ENCODE measurements at regions not wholly inside any gene's neighbourhood (a gene's known extent, or its start where the extent isn't known, plus 50 kb on each side); places are given as distances from the start of the nearest gene placed in this dataset.

DNA sequence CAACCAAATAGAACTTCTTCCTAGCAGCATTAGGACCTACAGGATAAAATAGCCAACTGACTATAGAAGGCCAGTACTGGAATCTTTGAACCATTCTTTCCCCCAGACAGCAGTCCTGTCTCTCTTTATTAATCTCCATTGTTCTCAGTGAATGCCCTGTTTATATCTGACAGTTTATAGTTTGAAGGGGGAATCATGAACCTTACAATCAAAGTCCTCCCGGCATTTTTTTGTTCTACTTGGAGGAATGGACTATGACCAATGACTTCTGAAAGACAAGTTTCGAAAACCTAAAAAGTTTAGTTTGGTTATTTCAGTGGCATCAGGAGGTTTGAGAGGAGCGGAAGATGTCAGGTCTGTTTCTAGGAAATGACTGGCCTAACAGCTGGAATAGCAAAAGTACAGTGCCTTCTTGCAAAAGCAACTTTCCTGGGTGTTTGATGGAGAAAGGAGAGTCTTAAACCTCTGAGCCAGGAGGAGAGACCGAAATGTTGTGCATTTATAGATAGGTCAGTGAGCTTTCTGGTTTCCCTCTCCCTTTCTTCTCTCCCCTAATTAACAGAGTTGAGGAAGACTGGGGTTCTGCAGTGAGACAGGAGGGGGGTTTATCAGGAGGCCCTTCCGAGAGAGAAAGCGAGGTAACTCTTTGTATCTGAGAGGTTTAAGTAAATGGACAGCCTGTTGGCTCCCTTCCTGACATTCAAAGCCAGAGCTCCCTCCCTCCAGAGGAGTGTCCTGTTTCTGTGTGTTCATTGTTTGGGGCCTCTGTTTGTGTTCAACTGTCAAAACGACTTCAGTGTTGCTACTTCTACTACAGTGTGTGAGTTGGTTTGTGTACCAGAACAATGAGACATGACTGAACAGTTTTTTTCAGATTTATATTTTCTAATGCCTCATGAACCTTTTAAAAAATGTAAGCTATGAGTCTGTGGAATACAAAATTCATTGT is 383.0 kb upstream of the RARB start:
- DNase-seq (ENCODE audit: low spot score): no peak

DNA sequence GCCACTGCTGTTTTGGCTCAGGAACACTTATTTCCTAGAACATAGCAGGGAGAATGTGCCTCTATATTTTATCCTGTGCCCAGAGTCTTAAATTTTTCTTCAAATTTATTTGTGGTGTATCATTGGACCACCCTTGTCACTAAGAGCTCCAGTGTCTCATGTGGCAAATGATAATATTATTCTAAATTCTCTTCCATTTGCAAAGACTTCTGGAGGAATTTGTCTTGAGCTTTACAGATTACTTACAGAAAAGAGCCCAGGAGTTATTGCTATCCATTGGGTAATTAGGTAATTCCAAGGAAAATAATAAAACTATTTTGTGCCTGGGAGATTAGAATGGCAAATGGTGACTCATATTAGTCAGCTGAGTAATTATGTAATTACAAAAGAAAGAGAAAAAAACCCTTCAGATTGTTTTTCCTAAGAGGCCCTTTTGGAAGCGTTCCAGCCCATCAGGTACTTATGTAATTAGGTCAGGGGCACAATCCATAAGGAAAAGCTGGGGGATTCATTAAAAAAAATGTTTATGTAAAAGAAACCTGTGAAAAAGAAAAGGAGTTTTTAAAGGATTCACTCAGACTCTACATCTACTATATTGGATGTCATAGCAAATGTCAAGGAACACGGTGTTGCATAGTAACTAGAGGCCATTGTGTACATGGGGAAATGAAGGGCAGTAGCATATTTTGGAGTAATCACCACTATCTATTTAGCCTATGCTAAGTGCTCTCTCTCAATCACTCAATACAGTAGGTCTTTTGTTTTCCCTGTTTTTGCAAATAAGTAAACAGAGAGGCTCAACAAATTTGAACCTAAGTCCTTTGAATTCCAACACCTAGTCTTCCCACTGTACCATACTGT is 380.9 kb upstream of the RARB start:
- no peak for DNase-seq (ENCODE audit: low spot score)

DNA sequence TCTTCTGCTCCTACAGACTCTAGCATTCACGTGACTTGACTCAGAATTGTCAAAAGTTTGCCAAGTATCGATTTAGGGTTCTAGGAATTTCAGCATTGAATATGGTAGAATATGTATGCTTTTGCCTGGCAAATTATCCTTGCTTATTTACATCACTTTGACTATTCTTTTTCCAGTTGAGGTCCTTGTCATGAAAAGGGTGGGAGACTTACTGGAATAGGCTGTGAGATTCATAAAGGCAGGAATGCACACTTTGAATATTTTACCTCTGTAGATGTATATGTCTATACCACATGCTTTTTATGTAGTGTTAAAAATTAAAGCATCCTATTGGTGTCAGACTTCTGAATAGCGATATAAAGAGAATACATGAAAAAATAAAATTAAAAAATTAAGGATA is 378.8 kb upstream of the RARB start:
- DNase-seq (ENCODE audit: low spot score): no peak

GRCh38 chr3:25053360-25053759 is 374.7 kb upstream of the RARB start:
- DNase-seq (ENCODE audit: low spot score): no peak

DNA sequence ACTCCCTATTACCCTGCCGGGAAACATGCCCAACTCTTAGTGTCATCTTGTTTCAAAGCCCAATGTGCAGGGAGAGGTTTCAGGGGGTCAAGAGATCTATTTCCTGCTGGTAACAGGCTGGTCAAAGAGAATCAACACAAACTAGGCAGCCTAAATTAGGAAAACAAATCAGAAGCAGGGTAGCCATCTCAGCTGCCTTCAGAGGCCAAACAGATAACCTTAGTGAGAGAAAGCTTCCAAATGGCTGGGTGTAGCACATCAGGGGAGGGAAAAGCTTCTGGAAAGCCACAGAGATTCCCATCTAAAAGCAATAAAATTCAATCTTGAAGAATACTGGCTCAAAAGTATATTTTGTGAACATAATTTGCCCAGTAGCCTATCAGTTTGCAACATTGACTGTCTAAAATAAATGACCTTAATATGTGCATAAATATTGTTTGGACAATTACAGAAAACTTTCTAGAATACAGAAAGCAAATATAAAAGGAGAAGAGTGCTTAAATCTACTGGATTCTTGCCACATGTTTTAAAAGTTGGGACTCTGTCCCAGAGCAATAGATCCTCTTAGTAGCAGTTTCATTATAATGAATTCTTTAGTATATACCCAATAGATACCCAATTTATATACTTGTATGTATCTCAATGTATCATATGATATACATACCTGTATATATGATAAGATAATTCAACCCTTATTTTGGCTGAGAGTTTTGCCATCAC is 371.9 kb upstream of the RARB start:
- DNase-seq (ENCODE audit: low spot score): no peak

DNA sequence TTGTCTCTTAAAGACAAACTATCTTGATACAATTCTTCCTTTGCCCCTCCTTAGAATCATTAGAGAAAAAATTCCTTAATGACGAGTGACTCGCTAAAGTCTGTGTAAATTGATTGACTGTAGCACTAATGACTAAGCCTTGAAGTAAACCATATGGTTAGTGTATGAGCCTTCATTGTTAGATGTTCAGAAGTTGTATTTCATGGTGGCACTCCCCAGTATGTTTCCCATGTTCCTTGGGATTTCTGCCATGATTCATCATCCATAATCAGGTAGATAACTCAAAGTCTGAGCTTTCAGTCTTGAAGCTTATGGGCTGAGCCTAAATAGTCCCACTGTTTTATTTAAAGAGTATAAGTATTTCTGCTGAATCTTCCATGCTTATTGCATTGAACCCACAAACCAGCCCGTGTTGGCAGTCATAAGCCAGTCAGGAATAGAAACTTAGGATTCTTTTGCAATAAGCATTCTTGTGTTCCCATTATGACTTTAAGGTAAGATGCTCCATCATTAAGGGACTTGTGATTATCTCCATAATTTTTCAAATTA is 371.2 kb upstream of the RARB start:
- no peak for DNase-seq (ENCODE audit: low spot score)

DNA sequence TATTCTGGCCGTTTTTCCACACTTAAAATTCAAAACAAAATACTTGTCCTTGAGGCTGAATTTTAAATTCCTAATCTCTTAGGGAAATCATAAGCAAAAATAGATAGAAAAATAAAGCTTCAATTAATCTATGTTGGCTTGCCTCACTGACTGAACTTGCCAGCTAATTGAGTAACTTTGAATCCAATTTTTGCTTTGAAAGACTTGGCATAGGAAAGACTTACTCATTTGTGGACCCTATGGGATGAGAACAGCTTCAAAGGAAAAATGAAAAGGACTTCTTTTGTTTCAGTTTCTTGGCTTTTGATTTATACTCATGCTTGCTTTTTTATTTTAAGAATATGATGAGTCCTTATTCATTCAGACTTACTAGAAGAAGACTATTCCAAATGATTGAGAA is 370.7 kb upstream of the RARB start:
- no peak for DNase-seq (ENCODE audit: low spot score)

DNA sequence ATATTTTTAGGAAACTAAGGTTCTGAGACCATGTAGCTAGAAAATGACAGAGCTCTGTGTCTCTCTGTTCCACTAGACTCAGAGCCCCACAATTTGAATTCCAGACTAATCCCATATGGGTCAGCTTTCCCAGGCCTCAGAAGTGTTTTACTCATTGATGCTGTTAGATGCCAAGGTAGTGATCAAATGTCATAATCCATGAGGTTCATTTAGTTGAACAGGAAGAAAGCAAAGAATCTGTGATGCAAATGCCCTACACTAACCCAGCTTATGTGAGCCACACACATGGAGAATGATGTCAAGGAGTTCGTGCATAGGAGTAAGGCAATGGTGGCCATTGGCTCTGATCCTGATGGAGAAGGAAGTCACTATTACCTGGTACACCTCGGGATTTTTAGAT is 363.4 kb upstream of the RARB start:
- no peak for DNase-seq (ENCODE audit: low spot score)

GRCh38 chr3:25069970-25070369 is 358.1 kb upstream of the RARB start:
- no peak for DNase-seq (ENCODE audit: low spot score)

DNA sequence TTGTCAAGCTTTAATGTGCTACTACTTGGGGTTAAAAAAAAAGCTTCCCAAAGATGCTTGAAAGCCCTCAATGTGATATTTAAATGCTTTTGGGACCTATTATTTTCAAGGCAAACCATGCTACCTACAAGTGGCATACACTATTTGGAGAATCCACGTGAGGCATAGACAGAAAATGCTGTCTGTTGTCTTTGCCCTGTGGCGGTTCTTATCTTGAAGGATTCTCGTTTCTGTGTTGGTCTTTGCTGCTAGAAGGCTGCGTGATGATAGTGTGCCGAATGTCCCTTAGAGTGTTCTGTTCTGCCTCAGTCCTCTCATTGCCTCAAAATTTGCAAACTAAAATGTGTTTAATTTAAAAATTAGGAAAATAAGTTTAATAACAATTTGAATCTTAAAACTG is 356.2 kb upstream of the RARB start:
- DNase-seq (ENCODE audit: low spot score): no peak

GRCh38 chr3:25073423-25073822 is 354.6 kb upstream of the RARB start:
- no peak for DNase-seq (ENCODE audit: low spot score)

DNA sequence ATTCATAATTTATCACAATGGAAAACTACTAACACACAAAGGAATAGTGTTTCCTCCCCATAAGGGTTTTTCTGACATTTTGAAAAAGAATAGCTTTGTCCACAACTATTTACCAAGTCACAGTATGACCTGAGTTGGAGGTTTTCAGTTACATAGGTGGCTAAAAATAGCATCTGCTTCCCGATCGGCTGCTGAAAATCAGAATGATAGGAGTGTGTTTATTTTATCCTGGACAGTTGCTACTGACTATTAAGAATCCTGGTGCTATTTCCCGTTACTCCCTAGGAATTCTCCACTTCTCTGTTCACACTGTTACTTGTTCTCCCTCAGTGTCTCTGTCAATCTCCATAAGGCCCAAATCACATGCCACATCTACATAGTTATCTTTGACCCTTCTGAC is 353.9 kb upstream of the RARB start:
- DNase-seq (ENCODE audit: low spot score): no peak

DNA sequence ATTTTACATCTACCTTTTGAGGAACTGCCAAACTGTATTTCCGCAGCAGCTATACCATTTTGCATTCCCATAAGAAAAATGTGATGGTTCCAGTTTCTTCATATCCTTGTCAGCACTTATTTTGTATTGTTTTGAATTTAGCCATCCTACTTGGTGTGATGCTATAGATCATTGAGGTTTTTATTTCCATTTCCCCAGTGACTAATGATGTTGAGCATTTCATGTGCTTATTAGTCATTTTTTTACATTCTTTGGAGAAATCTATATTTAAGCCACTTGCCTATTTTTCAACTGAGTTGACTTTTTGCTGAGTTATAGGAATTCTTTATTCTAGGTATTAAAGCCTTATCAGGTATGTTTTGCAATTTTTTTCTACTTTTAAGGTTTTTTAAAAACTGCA is 347.6 kb upstream of the RARB start:
- DNase-seq (ENCODE audit: low spot score): no peak

DNA sequence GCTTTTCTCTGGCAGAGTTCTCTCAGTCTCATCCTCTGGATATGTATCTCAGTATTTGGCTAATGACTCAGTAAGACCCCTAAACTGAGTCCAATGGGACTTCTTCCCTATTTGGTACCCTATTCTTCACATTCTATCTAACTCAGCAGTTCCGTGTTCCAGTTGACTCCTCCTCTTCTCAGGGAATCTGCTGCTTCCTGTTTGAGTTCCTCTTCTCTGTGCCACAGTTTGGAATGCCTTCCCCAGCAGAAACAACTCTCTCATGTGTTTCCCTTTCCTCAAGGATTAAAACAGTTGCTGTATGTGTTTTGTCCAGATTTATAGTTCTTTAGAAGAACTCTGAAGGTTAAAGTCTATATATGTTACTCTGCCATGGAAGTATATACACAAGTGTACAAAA is 344.0 kb upstream of the RARB start:
- no peak for DNase-seq (ENCODE audit: low spot score)

DNA sequence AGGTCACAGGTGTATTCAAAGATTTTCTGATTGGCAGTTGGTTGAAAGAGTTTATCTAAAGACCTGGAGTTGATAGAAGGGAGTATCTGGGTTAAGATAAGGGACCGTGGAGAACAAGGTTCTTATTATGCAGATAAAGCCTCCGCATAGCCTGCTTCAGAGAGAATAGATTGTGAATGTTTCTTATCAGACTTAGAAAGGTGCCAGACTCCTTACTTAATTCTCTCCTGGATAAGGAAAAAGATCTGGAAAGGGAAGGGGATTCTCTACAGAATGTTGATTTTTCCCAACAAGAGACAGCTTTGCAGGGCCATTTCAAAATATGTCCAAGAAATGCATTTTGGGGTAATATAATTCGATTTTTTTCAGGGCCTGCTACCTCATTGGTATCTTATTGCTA is 341.3 kb upstream of the RARB start:
- no peak for DNase-seq (ENCODE audit: low spot score)

- DNase-seq (ENCODE audit: low spot score): no peak
Measured at GRCh38 chr3:25088284-25088683, 339.8 kb upstream of the RARB start.

GRCh38 chr3:25090698-25091453 is 337.2 kb upstream of the RARB start:
- DNase-seq (ENCODE audit: low spot score): no peak

DNA sequence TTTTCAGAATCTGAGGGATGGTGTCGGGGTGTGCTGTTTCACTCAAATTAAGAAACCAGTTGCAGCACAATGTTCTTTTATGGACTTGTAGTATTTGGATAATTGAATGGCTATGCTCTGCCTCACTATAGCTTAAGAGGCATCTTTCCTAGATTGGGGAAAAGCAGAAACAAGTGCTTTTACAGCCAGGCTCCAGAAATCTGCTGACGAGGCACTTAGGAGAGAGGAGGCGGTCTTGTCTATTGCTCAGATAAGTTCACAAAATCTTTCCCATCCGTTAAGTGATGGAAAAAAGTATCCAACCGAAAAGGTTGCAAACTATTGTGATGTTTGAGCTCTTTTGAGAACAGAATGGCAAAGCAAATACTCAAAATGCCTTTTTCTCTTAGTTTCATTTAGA is 336.1 kb upstream of the RARB start:
- DNase-seq (ENCODE audit: low spot score): no peak

GRCh38 chr3:25094932-25095685 is 333.0 kb upstream of the RARB start:
- no peak for DNase-seq (ENCODE audit: low spot score)

DNA sequence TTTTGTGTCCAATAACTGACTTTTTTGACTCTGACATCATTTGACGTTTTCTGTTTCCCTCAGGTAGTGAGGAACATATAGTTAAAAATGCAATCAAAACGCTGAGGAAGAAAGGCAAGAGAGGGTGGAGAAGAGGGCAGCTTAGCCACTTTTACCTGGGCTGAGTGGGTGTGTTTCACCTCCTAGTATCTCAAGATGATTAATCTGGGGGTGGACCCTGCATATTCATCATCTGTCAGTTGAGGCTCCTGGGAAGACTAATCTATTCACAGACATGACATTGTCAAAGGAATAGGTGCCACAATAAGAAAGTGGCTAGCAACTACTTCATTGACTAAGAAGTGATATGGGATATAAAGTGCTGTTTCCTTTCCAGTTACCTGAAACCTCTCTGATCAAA is 331.5 kb upstream of the RARB start:
- DNase-seq (ENCODE audit: low spot score): no peak

- DNase-seq (ENCODE audit: low spot score): no peak
Measured at GRCh38 chr3:25097023-25097422, 331.0 kb upstream of the RARB start.
